Lung (tissue), 11 donors: ENCODE measurements at regions not wholly inside any gene's neighbourhood (a gene's known extent, or its start where the extent isn't known, plus 50 kb on each side); places are given as distances from the start of the nearest gene placed in this dataset.

Experiments
- ATAC-seq: fragments of 200-7000 bp; cut with Tn5 transposase; one replicate; pipeline ENCODE4 v1.9.1; 2020; ENCODE audit warnings: moderate number of reproducible peaks; ENCODE audit not compliant: insufficient read depth, low FRiP score
- DNase-seq, 3 donors: peaks; one replicate each; pipeline ENCODE4 v3.0.0-alpha.2; 2013 to 2017
- H3K27ac ChIP-seq, 2 donors: one replicate each; pipeline ENCODE4 v1.5.1; 2013; ENCODE audit warnings: mild to moderate bottlenecking in 2 of 2, moderate library complexity in 2 of 2, control low read depth in 1 of 2, inconsistent platforms in 1 of 2, low read depth in 1 of 2, low read length in 1 of 2
- H3K27me3 ChIP-seq, 3 donors: one replicate each; pipeline ENCODE4 v1.5.1; 2013; ENCODE audit warnings: low read length in 2 of 3; ENCODE audit not compliant: control insufficient read depth in 3 of 3, insufficient read depth in 3 of 3
- H3K36me3 ChIP-seq, 4 donors: one replicate each; pipeline ENCODE4 v1.5.1; 2013; ENCODE audit warnings: low read length in 4 of 4, mild to moderate bottlenecking in 1 of 4, moderate library complexity in 1 of 4; ENCODE audit not compliant: control insufficient read depth in 4 of 4, insufficient read depth in 4 of 4
- H3K4me1 ChIP-seq, 5 donors: one replicate each; pipeline ENCODE4 v1.5.1; 2013; ENCODE audit warnings: low read length in 5 of 5, mild to moderate bottlenecking in 2 of 5, moderate library complexity in 1 of 5; ENCODE audit not compliant: control insufficient read depth in 5 of 5, insufficient read depth in 5 of 5
- H3K4me3 ChIP-seq: one replicate; pipeline ENCODE4 v1.5.1; 2013; ENCODE audit warnings: mild to moderate bottlenecking, control low read depth, moderate library complexity
- H3K9ac ChIP-seq, 2 donors: one replicate each; pipeline ENCODE4 v1.5.1; 2013; ENCODE audit warnings: low read length in 2 of 2, control low read depth in 1 of 2; ENCODE audit not compliant: insufficient read depth in 1 of 2
- H3K9me3 ChIP-seq, 4 donors: one replicate each; pipeline ENCODE4 v1.5.1; 2013; ENCODE audit warnings: low read length in 3 of 4, mild to moderate bottlenecking in 1 of 4, moderate library complexity in 1 of 4; ENCODE audit not compliant: control insufficient read depth in 4 of 4, insufficient read depth in 3 of 4
- CTCF ChIP-seq: IDR thresholded peaks from 2 replicates; pipeline ENCODE4 v1.5.1; 2012; ENCODE audit warnings: mild to moderate bottlenecking; ENCODE audit errors: control extremely low read depth, extremely low read depth
- WGBS, 2 donors: extraction: QIAGEN DNeasy Blood & Tissue Kit; methylation state at CpG; one replicate each; pipeline ENCODE4 v1.1.7; 2013; 5-methylcytosine and 5-hydroxymethylcytosine counted together
- donor health status: control.
- donor health status: control.
- donor health status: Bipolar disorder and iron deficiency.
- donor health status: healthy.
- donor health status: DM: yes; HTN: yes; CAD: no.

GRCh38 chr3:152192050-152192449 is 76.7 kb upstream of the MBNL1 start:
- TF ChIP-seq CTCF, result no peak
- H3K9ac ChIP-seq, result no peak overlapping the region
- ATAC-seq (no peak), DNase-seq (no peak)
- no peaks in the 10 kb centered on the region for H3K4me1 ChIP-seq
- no peaks in the 10 kb centered on the region for H3K9me3 ChIP-seq
- no peaks in the 10 kb centered on the region for H3K36me3 ChIP-seq
- H3K27ac ChIP-seq, result no peak overlapping the region
- H3K27me3 ChIP-seq, result no peaks in the 10 kb centered on the region
- H3K4me3 ChIP-seq, result no peak overlapping the region
- 39 to 69% methylated on average over 4 of the region's 4 CpGs for WGBS, 2 donors

- ATAC-seq (no peak), DNase-seq (no peak)
- 56 to 73% methylated on average over 5 of the region's 5 CpGs for WGBS, 2 donors
- no peak for TF ChIP-seq CTCF
- Histone ChIP-seq H3K9ac (no peak overlapping the region), H3K4me1 (no peaks in the 10 kb centered on the region), H3K4me3 (no peak overlapping the region), H3K27me3 (no peaks in the 10 kb centered on the region), H3K36me3 (no peaks in the 10 kb centered on the region), H3K9me3 (no peaks in the 10 kb centered on the region), H3K27ac (no peak overlapping the region)
These were observed 75.6 kb upstream of the MBNL1 start for GRCh38 chr3:152192936-152193672.

GRCh38 chr3:152193673-152194267 is 75.0 kb upstream of the MBNL1 start:
- Histone ChIP-seq H3K9me3 (no peaks in the 10 kb centered on the region), H3K9ac (no peak overlapping the region)

More at GRCh38 chr3:152193673-152194267, 75.0 kb upstream of the MBNL1 start:
- TF ChIP-seq CTCF, result no peak
- H3K27ac ChIP-seq, result no peak overlapping the region
- no peaks in the 10 kb centered on the region for H3K4me1 ChIP-seq
- WGBS, 2 donors, result 63 to 74% methylated on average over 16 of the region's 16 CpGs
- ATAC-seq (no peak), DNase-seq (no peak)
- no peaks in the 10 kb centered on the region for H3K36me3 ChIP-seq
- no peak overlapping the region for H3K4me3 ChIP-seq
- H3K27me3 ChIP-seq, result no peaks in the 10 kb centered on the region
